Neural progenitor cell (in vitro differentiated cells): ENCODE measurements at regions not wholly inside any gene's neighbourhood (a gene's known extent, or its start where the extent isn't known, plus 50 kb on each side); places are given as distances from the start of the nearest gene placed in this dataset.

Source experiments
- DNase-seq: peaks from one replicate; pipeline ENCODE4 v3.0.0-alpha.2; 2016; ENCODE audit warnings: low spot score
- H2AFZ ChIP-seq: fragments of 200-600 bp; sonication (generic); replicated peaks from 2 replicates; pipeline ENCODE4 v1.6.1; 2016; ENCODE audit warnings: antibody characterized with exemption
- H3F3A ChIP-seq: fragments of 200-600 bp; sonication (generic); 2 replicates; pipeline ENCODE4 v1.6.1; 2016; ENCODE audit warnings: antibody characterized with exemption, low read depth
- H3K27ac ChIP-seq: fragments of 200-600 bp; sonication (generic); 2 replicates; pipeline ENCODE4 v1.5.1; 2016; ENCODE audit warnings: mild to moderate bottlenecking
- H3K27me3 ChIP-seq: fragments of 200-600 bp; sonication (generic); 2 replicates; pipeline ENCODE4 v1.6.1; 2016; ENCODE audit warnings: mild to moderate bottlenecking, moderate library complexity
- H3K36me3 ChIP-seq: fragments of 200-600 bp; sonication (generic); 2 replicates; pipeline ENCODE4 v1.5.1; 2016
- H3K4me1 ChIP-seq: fragments of 200-600 bp; sonication (generic); 2 replicates; pipeline ENCODE4 v1.6.1; 2016; ENCODE audit warnings: mixed run types
- H3K4me2 ChIP-seq: fragments of 200-600 bp; sonication (generic); 2 replicates; pipeline ENCODE4 v1.6.1; 2016
- H3K4me3 ChIP-seq: fragments of 200-600 bp; sonication (generic); 2 replicates; pipeline ENCODE4 v1.5.1; 2016
- H3K79me2 ChIP-seq: fragments of 200-600 bp; sonication (generic); 2 replicates; pipeline ENCODE4 v1.6.1; 2016; ENCODE audit warnings: low read depth
- H3K9ac ChIP-seq: fragments of 200-600 bp; sonication (generic); 2 replicates; pipeline ENCODE4 v1.6.1; 2016
- H3K9me3 ChIP-seq: fragments of 200-600 bp; sonication (generic); 2 replicates; pipeline ENCODE4 v1.5.1; 2016; ENCODE audit warnings: low read depth
- H4K20me1 ChIP-seq: fragments of 200-600 bp; sonication (generic); 2 replicates; pipeline ENCODE4 v1.6.1; 2016; ENCODE audit warnings: low read depth
- H3K27ac Mint-ChIP-seq: 3 replicates; pipeline ENCODE4 v1.8.0; 2021; ENCODE audit warnings: mixed read lengths
- H3K27me3 Mint-ChIP-seq: 2 replicates; pipeline ENCODE4 v1.8.0; 2022; ENCODE audit warnings: low read depth, mild to moderate bottlenecking, inconsistent platforms, moderate library complexity, mixed read lengths; ENCODE audit not compliant: insufficient read depth
- H3K36me3 Mint-ChIP-seq: 3 replicates; pipeline ENCODE4 v1.8.0; 2021; ENCODE audit warnings: mixed read lengths
- H3K4me1 Mint-ChIP-seq: 3 replicates; pipeline ENCODE4 v1.8.0; 2021; ENCODE audit warnings: mixed read lengths
- H3K4me3 Mint-ChIP-seq: 3 replicates; pipeline ENCODE4 v1.8.0; 2021; ENCODE audit warnings: mild to moderate bottlenecking, moderate library complexity, mixed read lengths
- H3K9me3 Mint-ChIP-seq: 3 replicates; pipeline ENCODE4 v1.8.0; 2020; ENCODE audit warnings: mixed read lengths
- CTCF ChIP-seq: fragments of 200-600 bp; sonication (generic); IDR thresholded peaks from 2 replicates; pipeline ENCODE4 v1.5.1; 2017; ENCODE audit warnings: antibody characterized with exemption, mild to moderate bottlenecking
- EZH2 ChIP-seq: fragments of 200-600 bp; sonication (generic); IDR thresholded peaks from 2 replicates; pipeline ENCODE4 v1.6.1; 2017; ENCODE audit warnings: antibody characterized with exemption, mild to moderate bottlenecking, moderate library complexity
- EZH2phosphoT487 ChIP-seq: fragments of 200-600 bp; sonication (generic); IDR thresholded peaks from 2 replicates; pipeline ENCODE4 v1.6.1; 2017; ENCODE audit warnings: antibody characterized with exemption

- DNase-seq, result no peak
- no peaks in the 10 kb centered on the region for H3K9me3 ChIP-seq
- Mint-ChIP-seq H3K4me3 (no peak overlapping the region), H3K36me3 (no peaks in the 10 kb centered on the region), H3K9me3 (peaks cover 2% of the 10 kb centered on the region), H3K27ac (peak overlapping the region; percentile 12), H3K27me3 (peaks cover 12% of the 10 kb centered on the region), H3K4me1 (peaks cover 16% of the 10 kb centered on the region)
- H3K79me2 ChIP-seq, result no peaks in the 10 kb centered on the region
- H3K36me3 ChIP-seq, result no peaks in the 10 kb centered on the region
- no peak overlapping the region for H3K9ac ChIP-seq
- H2AFZ ChIP-seq, result peak overlapping the region; percentile 1
- H3K4me2 ChIP-seq, result peak overlapping the region; percentile 66
- H4K20me1 ChIP-seq, result no peaks in the 10 kb centered on the region
- peak overlapping the region; percentile 9 for H3K4me3 ChIP-seq
- no peak for TF ChIP-seq EZH2phosphoT487
- TF ChIP-seq EZH2, result no peak
- no peak for TF ChIP-seq CTCF
- no peaks in the 10 kb centered on the region for H3K27me3 ChIP-seq
- H3K4me1 ChIP-seq, result peaks cover 33% of the 10 kb centered on the region
- peaks cover 22% of the 10 kb centered on the region for H3F3A ChIP-seq
- H3K27ac ChIP-seq, result peak overlapping the region; percentile 80
These were observed 140.5 kb upstream of the TARS1 start for GRCh38 chr5:33300209-33300742.

DNA sequence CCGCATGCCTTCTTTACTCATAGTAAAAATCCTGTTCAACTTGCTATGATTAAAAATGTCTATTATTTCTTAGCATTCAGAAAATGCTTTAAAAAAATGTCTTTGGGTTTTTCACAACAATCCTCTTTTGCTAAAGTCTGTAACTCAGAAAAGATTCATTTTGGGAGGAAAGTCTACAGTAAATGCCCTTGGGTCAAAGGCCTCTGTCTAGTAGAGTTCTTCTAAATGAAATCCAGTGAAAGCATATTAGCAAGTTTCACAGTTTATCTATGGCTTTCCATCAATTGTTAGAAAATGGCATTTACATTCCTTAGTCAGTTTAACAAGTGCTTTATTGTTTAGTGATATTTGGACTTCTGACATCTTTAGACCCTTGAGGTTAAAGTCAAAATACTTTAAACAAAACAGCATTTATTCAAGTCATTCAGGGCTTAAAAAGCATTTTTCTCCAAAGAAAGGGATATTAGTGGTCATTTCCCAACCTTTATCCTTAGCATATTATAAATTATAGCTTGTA is 137.1 kb upstream of the TARS1 start:
- Histone ChIP-seq H3K27me3 (no peaks in the 10 kb centered on the region), H3K79me2 (no peaks in the 10 kb centered on the region), H3K9ac (no peak overlapping the region), H3K36me3 (no peaks in the 10 kb centered on the region), H3K9me3 (no peaks in the 10 kb centered on the region), H3K4me2 (no peak overlapping the region), H4K20me1 (no peaks in the 10 kb centered on the region), H2AFZ (no peak overlapping the region), H3F3A (peaks cover 19% of the 10 kb centered on the region), H3K4me3 (no peak overlapping the region), H3K4me1 (peaks cover 23% of the 10 kb centered on the region), H3K27ac (no peak overlapping the region)
- no peak for TF ChIP-seq EZH2phosphoT487
- no peak for TF ChIP-seq CTCF
- TF ChIP-seq EZH2, result no peak
- DNase-seq, result no peak
- Mint-ChIP-seq H3K36me3 (no peaks in the 10 kb centered on the region), H3K27ac (no peak overlapping the region), H3K4me3 (no peak overlapping the region), H3K4me1 (peaks cover 16% of the 10 kb centered on the region), H3K9me3 (peaks cover 2% of the 10 kb centered on the region), H3K27me3 (peaks cover 4% of the 10 kb centered on the region)

DNA sequence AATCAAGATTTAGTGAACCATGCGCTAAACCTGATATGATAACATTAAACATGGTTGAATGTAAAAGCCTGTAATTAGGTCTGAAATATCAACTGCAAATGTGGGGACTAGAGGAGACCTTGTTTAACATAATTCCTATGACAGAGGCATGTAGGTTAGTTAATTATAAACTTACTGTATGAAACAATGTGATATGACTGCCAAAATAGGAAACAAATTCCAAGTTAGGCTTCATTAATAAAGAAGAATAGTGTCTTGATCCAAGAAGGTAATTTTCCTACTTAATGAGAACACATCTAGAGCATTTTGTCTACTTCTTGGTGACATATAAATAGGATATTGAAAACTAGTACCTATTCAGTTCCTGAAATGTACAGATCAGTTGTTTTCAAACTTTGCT is 136.2 kb upstream of the TARS1 start:
- H4K20me1 ChIP-seq, result no peaks in the 10 kb centered on the region
- peak overlapping the region; percentile 31 for H2AFZ ChIP-seq
- Mint-ChIP-seq H3K27me3 (peaks cover 4% of the 10 kb centered on the region), H3K36me3 (no peaks in the 10 kb centered on the region), H3K9me3 (peaks cover 2% of the 10 kb centered on the region), H3K4me1 (peaks cover 12% of the 10 kb centered on the region), H3K4me3 (no peak overlapping the region), H3K27ac (no peak overlapping the region)
- no peak overlapping the region for H3K27ac ChIP-seq
- no peaks in the 10 kb centered on the region for H3K27me3 ChIP-seq
- H3K4me1 ChIP-seq, result peaks cover 14% of the 10 kb centered on the region
- no peaks in the 10 kb centered on the region for H3K9me3 ChIP-seq
- TF ChIP-seq EZH2, result no peak
- no peak for TF ChIP-seq EZH2phosphoT487
- no peak for TF ChIP-seq CTCF
- peaks cover 11% of the 10 kb centered on the region for H3F3A ChIP-seq
- H3K36me3 ChIP-seq, result no peaks in the 10 kb centered on the region
- no peak overlapping the region for H3K4me2 ChIP-seq
- no peak for DNase-seq
- no peaks in the 10 kb centered on the region for H3K79me2 ChIP-seq
- no peak overlapping the region for H3K9ac ChIP-seq
- H3K4me3 ChIP-seq, result no peak overlapping the region
